HG03066 (cell line): ENCODE measurements at regions not wholly inside any gene's neighbourhood (a gene's known extent, or its start where the extent isn't known, plus 50 kb on each side); places are given as distances from the start of the nearest gene placed in this dataset.

Source experiments
- ATAC-seq: cut with Tn5 transposase; IDR thresholded peaks from one replicate; pipeline ENCODE4 v1.9.1; 2021; ENCODE audit warnings: low read depth; ENCODE audit not compliant: unreplicated experiment

DNA sequence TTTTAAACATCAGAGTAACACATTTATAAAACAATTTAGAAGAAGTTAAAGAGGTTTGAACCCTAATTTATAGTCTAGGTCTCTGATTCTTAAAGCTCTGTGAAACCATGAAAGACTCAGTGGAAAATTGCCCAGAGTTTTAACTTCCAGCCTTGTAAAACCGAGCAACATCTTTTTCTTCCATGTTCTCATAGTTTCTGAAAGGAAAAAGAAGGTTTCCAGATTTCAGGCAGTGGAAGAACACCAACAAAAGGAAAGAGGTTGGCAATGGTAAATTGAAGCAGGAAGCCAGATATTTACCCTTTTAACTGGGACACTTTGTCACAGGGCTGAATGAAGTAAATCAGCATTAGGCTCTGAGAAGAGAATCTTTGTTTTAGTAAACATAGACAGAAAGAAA, 1999.3 kb downstream of the MAT2B start:
- ATAC-seq: no peak

DNA sequence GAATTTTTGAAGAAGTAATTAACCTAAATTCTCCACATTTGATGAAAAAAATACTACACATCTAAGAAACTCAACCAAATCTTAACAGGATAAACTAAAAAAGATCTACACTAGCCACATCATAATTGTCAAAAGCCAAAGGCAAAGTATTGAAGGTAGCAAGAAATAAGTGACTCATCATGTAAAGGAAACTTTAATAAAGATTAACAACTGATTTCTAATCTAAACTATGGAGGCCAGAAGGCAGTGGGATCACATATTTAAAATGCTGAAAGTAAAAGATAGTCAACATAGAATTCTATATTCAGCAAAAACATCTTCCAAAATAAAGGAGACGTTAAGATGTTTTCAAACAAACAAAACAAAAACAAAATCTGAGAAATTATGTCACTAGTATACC, 2002.9 kb downstream of the MAT2B start:
- no peak for ATAC-seq

DNA sequence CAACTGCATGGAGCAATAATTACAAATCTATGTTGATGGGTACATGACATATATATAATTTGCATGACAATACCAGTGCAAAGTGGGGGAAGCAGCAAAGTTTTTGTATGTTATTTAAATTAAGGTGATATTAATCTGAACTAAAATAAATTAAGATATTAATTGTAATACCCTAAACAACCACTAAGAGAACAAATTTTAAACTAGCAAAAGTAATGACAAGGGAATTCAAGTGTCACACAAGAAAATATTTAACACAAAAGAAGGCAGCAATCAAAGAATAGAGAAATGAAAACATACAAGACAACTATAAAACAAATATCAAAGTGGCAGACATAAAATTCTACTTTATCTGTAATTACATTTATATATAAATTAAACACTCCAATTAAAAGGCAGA, 2003.4 kb downstream of the MAT2B start:
- ATAC-seq: no peak

DNA sequence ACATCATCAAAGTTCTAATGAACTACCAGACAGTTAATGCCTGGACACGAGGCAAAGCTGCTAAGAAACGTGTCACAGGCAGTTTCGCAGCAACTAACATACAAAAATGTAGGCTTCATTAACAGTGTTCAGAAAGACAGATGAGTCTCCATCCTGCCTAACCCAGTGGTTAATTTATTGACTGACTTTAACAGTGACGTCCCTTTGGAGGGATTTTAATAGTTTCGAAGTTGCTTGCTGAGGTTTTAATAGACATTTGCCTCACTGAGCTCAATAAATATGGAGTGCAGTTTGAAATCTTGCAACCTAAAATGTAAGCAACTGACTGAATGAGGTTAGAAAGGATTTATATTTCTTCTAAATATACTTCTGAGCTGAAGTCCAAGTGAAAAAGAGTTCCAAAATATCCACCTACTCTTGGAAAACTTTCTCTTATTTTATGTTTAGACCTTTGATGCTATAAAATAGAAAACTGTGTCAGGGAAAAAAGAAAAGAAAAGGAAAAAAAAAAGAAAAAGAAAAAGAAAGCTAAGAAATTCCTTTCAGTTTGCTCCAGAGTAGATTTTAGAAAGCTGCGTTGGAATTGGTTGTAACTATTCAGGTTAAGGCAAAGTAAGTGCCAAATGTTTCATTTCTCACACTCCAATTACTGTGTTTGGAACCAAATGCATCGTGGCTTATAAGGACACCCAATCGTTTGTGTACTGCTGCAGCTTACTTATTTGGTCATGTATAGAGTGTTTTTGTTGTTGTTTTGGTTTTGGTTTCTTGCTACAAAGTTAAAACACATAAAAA, 2016.6 kb downstream of the MAT2B start:
- ATAC-seq: no peak

DNA sequence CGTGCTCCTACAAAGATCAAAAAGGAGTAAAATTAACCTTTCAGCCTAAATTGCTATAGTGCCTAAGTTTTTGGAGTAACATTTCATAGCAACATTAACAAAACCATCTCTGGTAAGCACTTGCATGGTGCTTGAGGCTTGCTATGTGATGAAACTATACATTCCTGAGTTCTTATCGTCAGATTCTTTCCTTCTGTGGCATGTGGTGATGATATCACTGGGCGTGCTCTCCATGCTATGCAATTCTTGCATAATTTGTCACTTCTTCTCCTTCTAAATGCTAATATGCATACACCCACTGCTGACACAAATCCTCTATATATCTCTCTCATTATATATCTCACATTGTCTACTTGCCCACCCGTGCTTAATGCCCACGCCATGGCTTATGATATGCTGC, 2019.9 kb downstream of the MAT2B start:
- ATAC-seq: no peak

DNA sequence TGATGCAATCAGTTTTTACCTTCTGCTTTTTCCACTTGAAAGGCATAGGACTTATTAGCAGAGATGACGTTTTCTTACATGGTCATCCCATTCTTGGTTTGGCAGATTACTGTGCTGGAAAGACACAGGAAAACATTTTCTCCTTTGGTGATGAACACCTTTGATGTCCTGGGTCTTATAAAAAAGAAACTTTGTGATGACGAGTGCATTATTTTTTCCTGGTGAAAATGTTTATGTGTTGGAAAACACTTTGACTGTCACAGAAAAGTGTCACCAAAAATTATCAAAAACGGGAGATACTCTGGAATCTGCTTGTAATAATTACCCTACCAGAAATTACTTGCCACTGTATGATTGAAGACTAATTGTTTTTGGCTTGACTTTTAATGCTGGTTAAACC, 2020.9 kb downstream of the MAT2B start:
- ATAC-seq: no peak

DNA sequence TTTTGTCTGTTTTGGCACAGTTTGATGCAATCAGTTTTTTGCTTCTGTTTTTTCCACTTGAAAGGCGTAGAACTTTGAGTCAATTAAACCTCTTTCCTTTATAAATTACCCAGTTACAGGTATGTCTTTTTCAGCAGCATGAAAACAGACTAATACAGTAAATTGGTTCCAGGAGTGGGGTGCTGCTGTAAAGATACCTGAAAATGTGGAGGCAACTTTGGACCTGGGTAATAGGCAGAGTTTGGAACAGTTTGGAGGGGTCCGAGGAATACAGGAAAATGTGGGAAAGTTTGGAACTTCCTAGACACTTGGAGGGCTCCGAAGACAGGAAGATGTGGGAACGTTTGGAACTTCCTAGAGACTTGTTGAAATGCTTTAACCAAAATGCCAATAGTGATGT, 2022.2 kb downstream of the MAT2B start:
- ATAC-seq: no peak

DNA sequence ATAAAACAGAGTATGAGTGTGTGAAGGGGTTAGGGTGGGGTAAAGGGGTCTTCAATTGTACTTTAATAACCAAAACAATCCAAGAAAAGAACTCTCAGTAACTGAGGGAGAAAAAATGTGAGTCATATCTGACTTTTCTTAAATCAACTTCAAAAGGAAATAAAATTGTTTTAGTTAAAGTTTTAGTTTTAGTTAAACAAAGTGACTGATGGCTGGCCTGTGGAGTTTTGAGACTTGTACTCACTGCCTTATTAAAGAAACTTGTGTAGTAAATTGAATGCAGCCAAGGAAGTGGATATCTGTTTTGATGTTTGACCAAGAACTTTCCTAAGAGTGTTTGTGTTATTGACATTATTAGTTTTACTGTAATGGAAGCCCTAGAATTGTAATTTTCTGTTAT, 2032.6 kb downstream of the MAT2B start:
- ATAC-seq: no peak

DNA sequence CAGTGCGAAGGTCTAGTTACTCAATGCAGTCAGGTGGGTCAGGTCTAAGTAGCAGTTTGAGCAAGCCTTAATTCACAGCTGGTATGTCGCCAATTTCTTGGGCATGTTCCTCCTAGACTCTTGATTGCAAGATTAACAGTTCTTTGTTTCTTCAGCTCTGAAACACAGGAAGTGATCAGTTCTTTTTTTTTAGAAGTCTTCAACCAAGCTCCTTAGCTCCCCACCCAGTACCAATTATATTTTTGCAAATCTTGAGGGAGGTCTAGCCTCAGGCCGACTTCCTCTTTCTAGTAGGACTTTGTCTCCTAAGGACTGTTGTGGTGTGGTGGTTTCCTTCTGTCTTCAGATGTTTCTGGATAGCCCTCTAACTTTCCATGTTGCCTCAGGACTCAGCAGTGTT, 2054.2 kb downstream of the MAT2B start:
- ATAC-seq: no peak

DNA sequence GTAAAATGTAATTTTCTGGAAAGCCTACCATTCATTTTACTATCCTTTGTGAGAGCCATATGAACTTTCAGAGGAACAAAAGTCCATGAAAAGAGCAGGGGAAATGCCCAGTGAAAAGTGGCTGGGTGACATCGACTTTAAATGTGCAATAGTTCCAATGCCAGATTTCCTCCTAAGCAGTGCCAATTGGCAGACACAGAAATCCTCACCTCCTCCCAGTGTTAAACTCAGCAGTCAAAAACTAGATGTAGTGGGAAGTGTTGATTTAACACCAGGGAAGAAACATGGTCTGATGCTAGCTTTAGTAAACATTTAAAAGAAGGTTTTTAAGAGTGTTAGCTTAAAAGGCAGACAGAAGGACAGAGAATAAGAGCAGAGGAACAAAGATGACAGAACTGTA, 2055.2 kb downstream of the MAT2B start:
- no peak for ATAC-seq

DNA sequence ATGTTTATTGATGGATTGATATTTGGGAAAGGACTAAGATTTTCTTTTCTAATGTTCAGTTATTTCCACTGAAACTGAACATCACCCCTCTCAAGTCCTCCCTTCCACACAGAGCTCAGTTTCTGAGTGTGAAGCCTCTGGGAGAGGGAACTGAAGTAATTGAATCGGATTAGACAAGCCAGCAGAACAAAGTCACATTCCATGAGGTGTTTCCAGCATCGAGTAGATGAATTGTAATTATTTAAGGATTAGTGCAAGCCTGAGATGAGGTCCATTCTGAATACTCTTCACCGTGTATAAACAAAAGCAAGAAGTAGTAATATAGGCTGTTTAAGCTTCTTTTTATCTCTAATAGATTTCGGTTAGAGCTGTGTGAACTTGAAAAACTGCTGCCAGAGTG, 2060.5 kb downstream of the MAT2B start:
- no peak for ATAC-seq

DNA sequence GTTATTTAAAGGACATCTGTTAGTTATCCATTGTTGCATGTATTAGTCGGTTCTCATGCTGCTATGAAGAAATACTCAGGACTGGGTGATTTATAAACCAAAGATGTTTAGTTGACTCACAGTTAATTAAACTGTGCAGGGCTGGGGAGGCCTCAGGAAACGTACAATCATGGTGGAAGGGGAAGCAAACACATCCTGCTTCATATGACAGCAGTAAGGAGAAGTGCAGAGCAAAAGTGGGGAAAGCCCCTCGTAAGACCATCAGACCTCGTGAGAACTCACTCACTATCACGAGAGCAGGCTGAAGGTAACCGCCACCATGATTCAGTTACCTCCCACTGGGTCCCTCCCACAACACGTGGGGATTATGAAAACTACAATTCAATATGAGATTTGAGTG, 2064.1 kb downstream of the MAT2B start:
- no peak for ATAC-seq

DNA sequence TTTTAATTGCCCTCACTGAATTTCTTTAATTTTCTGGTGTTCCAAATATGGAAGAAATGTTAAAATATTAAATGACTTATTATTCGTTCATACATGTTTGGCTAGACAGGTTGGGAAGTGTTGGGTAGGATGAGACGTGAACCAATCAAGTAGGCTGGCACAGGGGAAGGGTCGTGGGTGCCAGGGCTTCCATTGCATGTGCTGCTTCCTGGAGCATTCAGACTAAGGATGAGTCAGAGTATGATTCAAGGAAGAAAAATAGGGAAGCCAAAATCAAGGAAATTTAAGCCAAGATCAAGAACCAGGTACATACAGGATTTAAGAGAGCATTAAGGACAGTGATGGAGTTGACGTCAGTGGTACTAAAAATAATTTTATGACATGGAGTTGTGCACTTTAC, 2068.0 kb downstream of the MAT2B start:
- no peak for ATAC-seq

DNA sequence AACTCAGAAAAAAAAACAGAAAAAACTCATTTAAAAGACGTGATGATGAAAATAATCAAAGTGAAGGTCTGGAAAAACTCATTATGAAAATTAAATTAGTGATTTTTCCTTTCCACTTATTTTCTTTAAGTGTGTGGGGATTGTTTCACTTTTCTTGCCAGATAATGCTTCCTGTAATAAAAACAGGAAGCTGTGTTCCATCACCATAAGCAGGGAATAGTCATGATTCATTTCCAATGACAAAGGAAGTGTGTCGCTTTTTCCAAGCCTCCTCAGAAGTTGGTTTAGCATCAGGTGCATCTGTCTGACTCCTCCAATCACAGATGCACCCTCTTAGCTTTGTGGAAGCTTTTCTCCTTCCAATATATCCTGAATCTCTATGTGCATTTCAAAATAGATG, 2068.7 kb downstream of the MAT2B start:
- no peak for ATAC-seq

DNA sequence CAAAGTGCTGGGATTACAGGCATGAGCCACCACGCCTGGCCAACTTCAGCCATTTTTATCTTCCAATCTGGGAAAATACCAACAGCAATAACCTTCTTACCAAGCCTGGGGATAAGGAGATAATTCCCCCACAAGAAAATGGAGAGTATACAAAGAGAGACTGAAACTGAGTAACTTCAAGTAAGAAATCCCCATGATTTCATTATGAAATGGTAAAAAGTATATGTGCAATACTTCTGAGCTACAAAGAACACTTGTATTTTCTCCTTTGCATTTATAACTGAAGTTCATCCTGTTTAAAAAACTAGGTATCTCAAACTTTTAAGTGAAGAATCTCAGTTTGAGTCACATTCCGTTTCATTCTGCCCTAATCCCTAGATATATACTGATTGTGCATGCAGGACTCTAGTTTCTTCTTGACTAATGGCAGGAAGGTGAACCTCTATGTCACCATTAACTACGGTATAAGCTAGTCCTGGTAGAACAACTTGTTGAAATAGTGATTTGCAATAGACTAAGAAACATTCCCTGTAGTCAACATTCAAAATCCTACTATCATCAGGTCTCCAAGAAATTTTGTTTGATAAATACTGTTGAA, 2071.4 kb downstream of the MAT2B start:
- ATAC-seq: no peak

DNA sequence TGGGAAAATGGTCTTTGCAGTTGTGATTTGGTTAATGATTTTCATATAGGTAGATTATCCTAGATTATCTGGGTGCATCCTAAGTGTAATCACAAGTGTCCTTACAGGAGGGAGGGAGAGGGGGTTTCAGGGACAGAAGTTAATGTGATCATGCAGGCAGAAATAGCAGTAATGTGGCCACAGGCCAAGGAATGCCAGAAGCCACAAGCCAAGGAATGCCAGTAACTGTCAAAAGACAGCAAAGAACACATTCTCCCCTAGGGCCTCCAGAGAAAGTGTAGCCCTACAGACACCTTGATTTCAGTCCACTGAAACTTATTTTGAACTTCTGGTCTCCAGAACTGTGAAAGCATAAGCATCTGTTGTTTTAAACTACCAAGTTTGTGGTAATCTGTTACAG, 2074.5 kb downstream of the MAT2B start:
- no peak for ATAC-seq

DNA sequence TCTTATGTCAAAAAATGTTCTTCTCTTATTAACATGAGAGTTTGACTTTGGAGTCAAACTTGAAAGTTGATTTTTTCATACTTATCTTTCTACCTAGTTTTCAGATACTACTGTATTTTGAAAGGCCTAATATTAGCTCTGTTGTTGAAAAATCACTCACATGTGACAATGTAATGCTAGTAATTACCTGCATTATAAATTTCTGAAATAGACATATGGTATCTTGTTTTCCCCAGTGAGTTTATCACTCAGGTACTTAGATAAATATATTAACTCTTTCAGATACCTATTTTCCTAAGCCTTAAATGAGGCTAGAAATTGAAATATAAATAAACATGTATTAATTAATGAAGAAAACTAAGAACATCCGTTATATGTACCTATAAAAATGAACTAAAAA, 2089.3 kb downstream of the MAT2B start:
- ATAC-seq: no peak

DNA sequence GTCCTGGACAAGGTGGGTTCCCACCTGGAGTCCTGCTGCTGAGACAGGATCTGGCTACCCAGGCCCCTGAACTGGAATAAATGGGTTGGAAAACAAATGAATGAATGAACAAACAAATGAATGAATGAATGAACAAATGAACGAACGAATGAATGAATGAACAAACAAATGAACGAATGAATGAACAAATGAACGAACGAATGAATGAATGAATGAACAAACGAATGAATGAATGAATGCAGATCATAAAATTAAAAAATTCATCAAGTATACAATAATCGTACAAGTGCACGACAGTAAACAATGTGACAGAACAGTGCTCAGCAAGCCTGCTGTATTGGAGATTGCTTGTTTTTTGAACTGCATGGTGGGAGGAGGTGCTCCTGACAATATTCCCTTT, 2097.1 kb downstream of the MAT2B start:
- no peak for ATAC-seq

DNA sequence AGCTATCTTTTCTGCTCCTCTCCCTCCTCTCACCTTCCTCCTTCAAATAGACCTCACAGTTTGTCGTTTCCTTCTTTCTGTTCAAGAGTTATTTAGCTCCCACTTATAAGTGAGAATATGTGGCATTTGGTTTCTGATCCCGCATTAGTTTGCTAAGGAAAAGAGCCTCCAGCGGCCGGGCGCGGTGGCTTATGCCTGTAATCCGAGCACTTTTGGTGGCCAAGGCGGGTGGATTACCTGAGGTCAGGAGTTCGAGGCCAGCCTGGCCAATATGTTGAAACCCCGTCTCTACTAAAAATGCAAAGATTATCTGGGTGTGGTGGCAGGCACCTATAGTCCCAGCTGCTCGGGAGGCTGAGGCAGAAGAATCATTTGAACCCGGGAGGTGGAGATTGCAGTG, 2101.6 kb downstream of the MAT2B start:
- no peak for ATAC-seq

DNA sequence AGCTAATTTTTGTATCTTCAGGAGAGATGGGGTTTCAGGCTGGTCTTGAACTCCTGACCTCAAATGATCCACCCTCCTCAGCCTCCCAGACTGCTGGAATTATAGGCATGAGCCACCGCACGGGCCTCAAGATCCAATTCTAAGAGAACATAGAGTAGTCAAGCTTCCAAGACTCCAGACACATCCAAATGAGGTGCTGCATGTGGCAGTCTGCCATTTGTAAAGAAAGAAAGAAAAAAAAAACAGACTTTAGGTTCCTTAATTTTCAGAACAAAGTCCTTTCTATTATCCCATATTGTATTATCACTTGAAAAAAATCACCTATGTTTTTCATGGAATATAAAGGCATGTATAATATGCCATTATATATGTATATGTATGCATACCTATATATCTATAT, 2104.5 kb downstream of the MAT2B start:
- ATAC-seq: no peak

DNA sequence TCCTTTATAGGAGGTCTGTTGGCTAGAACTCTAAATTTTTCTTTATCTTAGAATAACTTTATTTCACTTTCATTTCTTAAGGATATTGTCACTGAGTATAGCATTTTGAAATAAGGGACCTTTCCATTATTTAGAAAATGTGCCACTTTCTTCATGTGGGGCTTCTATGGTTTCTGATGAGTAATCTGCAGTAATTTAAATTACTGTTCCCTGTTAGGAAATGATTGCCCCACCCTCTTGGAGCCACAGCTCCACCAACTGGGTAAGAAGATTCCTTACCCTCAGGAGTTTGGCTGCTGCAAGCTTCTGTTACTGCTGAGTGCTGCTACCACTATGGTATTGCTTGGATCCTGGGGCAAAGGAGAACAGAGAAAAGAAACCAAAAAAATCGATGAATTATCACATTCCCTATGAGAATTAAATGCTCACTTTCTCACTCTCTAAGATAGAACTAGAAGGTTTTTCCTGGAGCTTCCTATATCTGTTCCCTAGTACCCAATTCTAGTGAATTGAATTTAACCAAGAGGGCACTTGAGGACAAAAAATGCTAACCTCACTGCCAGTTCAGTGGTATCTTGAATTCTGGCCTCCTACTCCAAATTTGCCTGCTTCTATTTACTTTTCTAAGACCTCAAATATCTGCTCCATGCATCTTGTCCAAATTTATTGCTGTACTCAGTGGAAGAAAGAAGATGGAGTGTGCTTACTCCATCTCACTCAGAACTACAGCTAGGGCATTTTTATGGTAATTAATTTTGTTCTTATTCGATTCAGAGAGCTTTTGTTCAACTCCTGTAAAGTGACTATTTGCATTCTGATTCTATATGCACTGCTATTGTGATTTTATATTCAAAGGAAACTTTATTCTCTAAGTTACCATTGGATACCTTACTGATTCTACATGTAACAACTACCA, 2111.3 kb downstream of the MAT2B start:
- ATAC-seq: no peak

DNA sequence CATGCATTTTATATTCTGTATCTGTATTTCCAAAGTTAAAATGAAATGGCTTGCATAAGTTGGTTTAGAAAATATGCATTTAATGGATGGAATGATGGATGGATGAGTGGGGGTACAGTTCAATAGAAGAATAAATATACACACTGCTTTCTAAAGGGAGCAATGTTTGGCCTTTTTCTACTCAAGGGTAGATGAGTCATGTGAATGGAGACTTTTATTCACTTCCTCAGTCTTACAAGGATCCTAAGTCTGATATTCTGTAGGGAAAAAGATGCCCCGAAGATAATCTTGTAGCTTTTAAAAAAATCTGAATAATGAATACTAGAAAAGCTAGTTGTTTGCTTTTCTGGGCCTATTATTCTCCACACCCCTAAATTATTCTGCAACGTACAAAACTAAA, 2112.1 kb downstream of the MAT2B start:
- no peak for ATAC-seq
